ENCODE measurements at regions not wholly inside any gene's neighbourhood (a gene's known extent, or its start where the extent isn't known, plus 50 kb on each side); places are given as distances from the start of the nearest gene placed in this dataset.

DNA sequence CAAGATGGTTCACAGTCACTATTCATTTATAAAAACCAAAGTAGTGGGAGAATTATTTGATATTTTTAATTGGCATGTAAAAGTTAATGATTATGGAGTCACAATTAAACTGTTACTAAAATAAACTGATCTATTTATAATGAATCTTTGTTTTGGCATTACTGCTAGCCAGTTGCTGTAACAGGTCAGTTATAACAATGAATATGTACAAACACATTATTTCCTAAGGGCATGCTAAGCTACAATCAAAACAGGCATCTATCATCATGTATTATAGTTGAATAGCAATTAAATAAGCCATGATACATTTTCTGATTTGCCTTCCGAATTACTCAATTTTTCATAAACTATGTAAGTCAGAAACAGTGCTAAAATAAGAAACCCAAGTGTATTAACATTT, 518.3 kb downstream of the SLC16A7 start:
- CTCF ChIA-PET, result no interaction called here
- POLR2A ChIA-PET, result no interaction called here

DNA sequence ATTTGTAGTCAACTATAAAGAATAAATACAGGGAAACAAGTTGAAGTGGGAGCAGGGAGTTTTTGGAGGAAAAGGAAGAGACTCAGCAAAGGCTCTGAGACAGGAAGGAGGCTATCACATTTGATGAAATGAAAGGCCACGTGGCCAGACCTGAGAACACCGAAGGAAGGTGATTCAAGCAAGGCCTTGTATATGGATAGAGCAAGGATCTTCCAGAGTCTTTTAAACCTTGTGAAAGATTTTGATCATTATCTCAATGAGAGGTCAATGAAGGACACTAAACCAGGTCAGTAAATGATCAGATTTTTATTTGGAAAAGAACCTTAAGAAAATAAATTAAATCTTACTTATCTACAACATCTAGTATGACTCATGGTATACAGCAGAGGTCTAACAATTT, 523.5 kb downstream of the SLC16A7 start:
- ChIA-PET CTCF (interaction anchor here (0.6 kb wide), 1 partner anchor 205 kb away, joined by 3 read pairs; no protein-coding TSS in a partner anchor), POLR2A (no interaction called here)

DNA sequence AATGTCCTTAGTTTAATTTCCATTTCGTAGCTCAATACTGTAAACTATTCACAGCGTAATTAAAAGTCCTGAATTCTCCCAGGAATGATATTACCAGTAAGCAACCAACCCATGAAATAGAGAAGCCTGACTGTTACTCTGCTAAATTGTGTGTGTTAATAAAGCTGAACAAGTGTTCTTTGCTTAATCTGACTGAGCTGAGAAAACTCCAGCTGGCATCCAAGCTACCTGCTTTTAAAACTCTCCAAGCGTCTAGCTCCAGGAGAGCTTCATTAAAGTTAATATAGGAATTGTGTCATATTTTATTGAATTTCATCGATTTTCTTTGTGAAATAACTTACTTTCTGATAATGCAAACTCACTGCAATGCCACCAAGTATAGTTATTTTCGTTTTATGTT, 524.4 kb downstream of the SLC16A7 start:
- ChIA-PET POLR2A (no interaction called here), CTCF (no interaction called here)

DNA sequence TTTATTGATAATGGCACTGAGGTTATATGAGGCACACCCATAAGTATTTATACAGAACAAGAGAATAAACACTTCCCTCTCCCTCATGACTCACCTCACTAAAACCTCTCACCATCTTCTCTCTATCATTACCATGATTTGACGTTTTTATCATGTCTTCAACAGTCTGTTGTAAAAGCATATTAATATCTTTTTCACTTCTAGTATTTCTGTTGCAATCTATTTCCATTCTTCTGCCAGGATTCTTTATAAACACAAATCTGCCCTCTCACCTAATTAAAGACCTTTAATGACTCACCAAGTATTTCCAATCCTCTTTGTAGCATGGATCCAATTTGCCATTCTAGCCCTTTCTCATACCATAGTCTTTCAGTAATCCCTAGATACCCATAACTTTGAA, 527.7 kb downstream of the SLC16A7 start:
- POLR2A ChIA-PET, result no interaction called here
- CTCF ChIA-PET, result no interaction called here

DNA sequence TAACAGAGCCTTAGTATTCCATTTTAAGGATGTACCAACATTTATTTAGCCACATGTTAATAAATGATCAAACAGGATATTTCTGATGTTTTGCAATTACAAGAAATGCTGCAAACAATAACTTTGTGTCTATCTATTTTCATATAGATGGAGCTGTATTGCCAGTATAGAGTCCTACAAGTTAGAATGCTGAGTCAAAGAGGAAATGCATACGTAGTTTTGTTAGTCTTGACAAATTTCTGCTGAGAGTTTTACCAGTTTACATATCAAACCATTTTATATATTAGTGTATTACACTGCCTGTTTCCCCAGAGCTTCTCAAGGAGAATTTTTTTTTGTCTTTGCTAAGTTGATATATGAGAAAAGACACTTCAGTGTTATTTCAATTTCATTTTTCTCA, 541.7 kb downstream of the SLC16A7 start:
- CTCF ChIA-PET, result no interaction called here
- POLR2A ChIA-PET, result no interaction called here

DNA sequence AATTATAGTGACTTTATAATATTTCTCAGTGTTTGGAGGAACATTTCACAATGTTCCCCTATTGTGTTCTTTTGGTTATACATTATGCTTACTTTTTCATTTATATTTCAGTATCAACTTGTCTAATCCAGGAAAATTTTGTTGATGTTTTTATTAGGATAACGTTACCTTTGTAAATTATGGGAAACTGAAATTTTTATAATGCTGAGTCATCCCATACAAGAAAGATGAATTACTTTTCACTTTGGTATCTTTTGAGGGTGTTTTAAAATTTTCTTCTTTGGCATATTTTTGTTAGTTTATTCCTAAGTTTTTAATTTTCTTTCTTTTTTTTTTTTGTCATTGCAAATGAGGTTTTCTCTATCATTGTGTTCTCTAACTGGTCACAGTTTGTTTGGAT, 542.7 kb downstream of the SLC16A7 start:
- ChIA-PET CTCF (no interaction called here), POLR2A (no interaction called here)

DNA sequence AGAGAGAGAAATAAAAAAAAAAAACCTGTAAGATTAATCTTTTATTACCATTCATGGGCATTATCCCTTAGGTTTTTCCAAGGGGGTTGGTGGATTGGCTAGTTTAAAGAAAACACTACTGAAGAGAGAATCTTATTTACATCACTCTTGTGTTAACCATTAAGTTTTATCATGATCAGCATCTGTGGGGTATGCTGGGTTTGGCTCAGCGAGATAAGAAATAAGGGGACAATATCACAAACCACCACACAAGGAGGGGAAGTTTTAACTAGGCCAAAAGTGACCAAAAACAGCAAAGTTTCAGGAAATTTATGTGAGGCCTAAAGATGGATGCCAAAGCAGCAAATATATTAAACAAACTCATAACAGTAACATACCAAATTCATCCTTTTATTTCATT, 548.6 kb downstream of the SLC16A7 start:
- POLR2A ChIA-PET, result no interaction called here

DNA sequence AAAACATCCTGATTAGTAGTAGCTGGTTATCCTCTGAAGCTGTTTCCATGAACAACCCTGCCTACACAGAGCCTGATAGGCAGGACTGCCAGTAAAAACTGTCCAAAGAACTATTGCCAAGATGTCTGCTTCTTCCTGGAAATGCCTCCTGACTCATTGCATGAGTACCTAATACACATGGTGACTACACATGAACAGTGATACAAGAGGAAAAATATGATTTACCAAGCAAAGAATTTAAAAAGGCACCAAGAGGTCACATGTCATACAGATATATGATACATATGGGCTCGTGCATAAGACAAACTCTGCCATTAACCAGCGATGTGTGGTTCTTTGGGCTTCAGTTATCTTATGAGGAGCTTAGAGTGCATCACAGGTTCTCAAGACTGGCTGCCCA, 552.3 kb downstream of the SLC16A7 start:
- CTCF ChIA-PET, result no interaction called here

More for the DNA sequence above, 548.6 kb downstream of the SLC16A7 start:
- CTCF ChIA-PET, result no interaction called here

DNA sequence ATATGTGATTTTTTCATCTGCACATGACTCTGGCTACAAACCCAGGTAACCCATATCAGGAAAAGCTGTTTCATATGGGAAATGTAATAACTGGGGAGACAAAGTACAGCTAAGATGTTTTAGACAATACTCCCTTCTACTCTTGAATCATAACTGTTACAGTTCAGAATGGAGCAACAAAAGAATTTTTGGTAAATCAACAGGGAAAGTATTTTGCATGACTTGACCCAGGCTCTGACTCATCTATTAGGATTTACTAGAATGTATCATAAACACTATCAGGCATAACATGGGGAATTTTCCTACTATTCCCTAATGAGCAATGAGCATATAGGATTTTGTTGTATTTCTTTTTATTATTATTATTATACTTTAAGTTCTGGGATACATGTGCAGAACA, 553.0 kb downstream of the SLC16A7 start:
- ChIA-PET POLR2A (no interaction called here), CTCF (no interaction called here)

More for the DNA sequence above, 552.3 kb downstream of the SLC16A7 start:
- POLR2A ChIA-PET, result no interaction called here

DNA sequence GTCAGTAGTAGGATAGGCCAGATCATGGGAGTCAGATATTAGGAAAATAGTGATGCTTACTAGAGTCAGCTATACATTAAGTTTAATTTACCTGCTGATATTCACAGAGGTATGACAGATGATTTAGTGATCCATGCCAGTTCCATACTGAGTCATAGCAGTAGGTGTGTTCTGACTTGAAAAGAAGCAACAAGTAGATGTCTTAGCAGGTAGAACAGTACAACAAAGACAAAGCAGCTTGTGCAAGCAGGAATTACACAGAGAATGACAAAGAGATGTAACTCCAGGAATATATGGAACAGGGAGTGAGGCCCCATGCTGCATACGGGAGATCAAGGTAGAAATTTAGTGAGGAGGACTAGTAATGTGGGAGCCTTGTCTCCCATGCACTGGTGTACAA, 556.9 kb downstream of the SLC16A7 start:
- CTCF ChIA-PET, result no interaction called here
- POLR2A ChIA-PET, result no interaction called here

DNA sequence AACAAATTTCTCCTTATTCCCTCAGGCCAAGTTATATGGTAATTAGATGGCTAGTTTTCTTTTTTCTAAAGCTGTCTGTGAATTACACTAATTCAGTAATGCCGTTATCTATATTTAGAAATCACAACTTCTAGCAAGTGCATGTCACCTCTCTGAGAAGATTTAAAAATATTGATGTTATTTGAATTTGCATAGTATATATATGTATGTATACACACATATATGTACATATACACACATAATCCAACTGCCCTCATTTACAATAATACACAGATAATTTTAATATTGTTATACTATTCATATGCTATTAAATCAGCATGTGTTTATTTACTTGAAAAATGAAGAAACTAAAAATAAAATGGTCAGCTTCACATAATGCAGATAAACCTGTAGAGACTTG, 563.9 kb downstream of the SLC16A7 start:
- ChIA-PET CTCF (no interaction called here), POLR2A (no interaction called here)

DNA sequence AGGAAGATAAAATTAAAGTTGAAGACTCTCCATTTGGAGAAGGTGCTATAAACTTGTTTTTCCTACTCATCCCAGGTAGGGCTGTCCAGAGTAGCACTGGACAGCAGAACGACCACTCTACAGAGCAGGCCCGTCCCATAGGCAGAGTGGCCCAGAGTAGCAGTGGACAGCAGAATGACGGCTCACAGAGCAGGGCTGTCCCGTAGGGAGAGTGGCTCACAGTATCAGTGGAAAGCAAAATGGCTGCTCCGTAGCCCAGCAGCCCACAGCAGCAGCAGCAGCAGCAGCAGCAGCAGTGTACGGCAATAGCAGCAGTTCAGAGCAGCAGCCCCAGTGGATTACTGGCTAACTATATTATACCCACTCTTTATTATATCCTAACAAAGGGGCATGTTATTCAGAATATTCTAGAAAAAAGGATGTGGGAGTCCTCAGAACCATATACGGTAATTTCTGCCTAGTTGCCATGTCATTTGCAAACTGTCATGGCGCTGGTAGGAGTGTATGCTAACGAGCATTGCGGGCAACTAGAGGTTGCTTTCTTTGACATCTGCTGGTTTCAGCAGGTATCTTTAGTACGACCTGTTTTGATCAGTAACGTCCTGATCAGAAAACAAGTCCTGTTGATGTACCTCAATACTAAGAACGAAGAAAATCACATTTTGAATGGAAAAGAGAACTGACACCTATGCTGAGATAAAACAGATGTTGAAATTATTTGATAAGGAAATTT, 567.3 kb downstream of the SLC16A7 start:
- POLR2A ChIA-PET, result no interaction called here
- CTCF ChIA-PET, result no interaction called here

DNA sequence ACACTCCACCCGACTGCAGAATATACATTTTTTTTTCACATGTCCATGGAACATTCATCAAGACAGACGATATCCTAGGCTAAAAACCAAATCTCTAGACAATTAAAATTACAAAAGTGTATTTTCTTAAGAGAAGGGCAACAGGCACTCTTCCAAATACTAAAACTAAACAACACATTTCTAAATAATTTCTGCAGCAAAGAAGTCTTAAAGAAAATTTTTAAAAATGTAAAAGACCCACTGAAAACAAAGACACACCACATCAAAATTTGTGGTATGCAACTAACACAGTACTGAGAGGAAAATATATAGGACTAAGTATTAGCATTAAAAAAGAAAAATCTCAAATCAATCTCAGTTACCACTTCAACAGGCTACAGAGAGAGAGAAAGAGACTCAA, 570.0 kb downstream of the SLC16A7 start:
- ChIA-PET POLR2A (no interaction called here), CTCF (no interaction called here)

DNA sequence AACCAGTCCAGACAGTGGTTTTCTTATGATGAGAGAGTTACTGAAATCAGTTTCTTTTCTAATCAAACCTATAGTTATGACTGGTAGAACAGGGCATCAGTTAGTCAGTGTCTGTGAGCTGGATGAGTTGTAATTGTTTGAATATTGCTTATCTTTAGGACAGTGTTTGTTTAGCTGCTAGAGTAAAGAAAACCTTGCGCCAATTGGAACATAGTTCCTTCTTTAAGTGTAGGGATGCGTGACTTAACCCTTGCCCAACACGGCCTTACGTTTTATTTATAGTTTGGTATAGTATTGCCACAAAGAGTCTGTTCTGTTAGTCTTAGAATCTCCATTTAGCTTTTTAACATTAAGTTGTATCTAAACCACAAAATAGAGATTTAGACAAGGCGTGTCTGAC, 572.6 kb downstream of the SLC16A7 start:
- CTCF ChIA-PET, result no interaction called here
- POLR2A ChIA-PET, result no interaction called here

DNA sequence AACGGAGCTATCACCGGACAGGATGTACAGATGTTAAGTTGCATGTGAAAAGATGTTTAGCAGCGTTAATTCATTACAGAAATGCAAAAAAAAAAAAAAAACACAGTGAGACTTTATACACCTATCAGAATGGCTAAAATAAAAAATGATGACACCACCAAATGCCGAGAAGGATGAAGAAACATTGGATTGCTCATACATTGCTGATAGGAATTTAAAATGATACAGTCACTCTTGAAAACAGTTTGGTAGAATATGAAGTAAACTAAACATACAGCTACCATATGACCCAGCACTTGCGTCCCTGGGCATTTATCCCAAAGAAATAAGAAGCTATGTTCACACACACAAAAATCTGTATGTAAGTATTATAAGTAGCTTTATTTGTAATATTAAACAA, 574.1 kb downstream of the SLC16A7 start:
- POLR2A ChIA-PET, result no interaction called here
- CTCF ChIA-PET, result no interaction called here

DNA sequence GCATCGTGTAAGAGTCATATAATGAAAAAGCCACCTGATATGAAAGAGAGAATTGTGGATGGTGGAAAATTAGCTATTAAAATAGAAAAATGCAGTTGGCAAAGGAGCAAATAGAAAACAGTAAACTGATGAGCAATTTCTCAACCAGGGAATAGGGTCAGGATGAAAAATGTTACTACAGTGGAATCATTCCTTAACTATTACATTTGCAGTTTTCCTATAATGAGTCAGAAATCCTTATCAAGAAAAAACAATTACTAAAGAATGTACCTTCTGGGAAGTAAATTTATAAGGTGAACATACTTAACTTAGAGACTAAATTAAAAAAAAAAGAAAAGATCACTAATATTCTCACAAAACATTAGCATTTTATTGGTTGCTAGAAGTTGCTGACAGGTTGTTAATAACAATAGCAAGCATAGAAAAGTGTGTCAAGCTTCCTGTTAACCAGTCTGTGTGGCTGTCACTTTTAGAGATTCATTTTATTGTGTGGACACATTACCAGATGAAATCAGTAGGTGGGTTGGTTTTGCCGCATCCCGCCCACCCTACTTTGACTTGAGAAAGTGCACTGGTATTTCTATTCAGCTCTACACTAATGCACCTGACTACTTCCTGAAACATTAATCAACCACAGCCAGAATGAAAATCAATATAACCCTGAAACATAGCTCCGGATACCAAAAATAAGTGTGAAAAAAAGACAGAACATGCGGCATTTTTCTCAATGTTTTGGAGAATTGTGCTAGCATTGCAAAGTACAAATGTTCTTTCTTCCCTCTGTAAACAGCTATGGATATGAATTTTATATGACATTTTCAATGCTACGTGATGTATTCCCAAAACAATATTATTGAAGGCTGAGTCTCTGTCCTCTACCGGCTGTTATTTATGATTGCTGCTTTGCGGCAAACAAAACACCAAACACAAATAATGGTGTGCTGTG, 576.7 kb downstream of the SLC16A7 start:
- POLR2A ChIA-PET, result no interaction called here
- CTCF ChIA-PET, result no interaction called here

DNA sequence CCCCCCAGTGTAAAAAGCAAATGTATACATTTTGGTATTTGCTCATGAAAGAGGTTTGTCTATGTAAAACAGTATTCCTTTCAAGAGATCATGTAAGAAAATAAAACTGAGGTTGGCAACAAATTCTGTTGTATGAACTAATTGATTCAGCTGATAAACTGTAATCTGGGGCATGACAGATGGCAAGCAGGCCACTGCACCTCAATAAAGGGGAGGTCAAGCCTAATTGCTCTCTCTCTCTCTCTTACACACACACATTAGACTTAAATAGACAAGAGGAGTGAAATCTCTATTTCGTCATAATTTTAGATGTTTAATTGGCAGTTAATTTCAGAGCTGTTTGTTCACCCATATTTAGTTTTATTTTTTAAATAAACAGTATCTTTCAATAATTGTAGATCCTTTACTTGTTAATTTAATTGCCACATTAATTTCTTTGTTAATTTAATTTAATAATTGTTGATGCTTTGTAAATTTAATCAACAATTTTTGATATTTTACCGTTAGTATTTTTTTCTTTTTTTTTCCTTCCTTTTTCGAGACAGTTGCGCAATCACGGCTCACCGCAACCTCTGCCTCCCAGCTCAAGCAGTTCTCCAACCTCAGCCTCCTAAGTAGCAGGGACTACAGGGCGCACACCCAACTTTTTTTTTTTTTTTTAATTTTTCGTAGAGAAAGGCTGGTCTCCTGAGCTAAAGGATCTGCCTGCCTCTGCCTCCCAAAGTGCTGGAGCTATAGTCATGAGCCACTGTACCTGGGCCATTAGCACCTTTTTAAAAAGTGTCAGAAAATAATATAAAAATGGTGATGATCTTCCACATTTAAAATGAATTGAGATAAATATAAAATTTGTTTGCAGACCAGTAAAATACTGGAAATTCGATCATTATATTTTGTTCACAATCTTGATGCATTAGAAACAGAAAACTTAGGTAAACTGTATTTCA, 577.7 kb downstream of the SLC16A7 start:
- ChIA-PET CTCF (no interaction called here), POLR2A (no interaction called here)

DNA sequence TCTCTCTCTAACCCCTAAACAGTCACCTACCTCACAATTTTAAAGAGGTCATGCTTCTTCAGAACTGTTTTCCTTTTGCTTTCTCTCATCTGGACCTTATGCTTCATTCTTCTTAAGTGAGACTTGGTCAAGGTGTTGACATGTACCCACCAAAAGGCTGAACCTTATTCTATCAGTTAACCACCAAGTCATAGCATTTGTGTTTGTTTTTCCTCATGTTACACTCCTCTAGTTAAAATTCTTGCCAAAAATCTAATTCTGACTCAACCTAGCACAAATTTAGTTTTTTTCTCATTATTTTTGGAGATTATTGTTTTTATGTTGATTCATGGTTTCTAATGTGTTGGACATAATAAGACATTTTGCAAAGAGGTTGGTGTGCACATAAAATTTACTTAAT, 578.6 kb downstream of the SLC16A7 start:
- POLR2A ChIA-PET, result no interaction called here

DNA sequence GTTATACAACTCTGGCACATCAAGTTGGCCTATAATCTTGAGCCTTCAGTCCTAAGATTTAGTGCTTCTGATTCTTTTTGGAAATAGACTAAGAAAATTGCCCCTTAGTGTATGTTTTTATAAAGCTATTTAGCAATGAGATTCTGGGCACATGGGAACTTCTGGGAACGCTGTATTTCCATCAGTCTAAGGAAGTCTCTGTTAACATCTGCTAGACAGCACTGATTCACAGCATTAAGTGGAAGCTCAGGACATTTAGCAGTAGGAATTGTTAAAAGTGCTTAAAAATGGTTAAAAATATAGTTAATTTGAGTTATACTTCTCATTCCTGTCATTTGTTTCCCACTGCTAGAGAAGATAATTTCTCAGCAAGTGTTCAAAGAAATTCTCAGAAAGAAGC, 579.1 kb downstream of the SLC16A7 start:
- POLR2A ChIA-PET, result no interaction called here
- CTCF ChIA-PET, result no interaction called here

More for the DNA sequence above, 578.6 kb downstream of the SLC16A7 start:
- CTCF ChIA-PET, result no interaction called here

DNA sequence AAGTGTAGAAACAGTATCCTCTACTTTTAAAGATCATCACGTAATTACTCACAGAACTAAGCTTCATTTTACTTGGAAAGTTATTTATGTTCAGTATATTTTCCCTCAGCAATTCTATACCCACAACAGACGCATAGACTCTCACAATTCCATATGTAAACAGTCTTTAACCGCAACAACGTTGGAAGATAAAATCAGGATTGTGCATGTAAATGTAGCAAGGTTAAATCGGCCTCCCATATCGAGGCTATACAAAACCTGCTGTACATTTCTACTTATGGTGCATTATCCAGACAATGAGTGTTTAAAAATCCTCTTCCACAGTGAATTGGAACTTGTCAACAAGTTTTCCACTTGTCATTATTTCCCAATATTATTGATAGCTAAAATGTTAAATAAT, 581.1 kb downstream of the SLC16A7 start:
- POLR2A ChIA-PET, result no interaction called here
- CTCF ChIA-PET, result no interaction called here

DNA sequence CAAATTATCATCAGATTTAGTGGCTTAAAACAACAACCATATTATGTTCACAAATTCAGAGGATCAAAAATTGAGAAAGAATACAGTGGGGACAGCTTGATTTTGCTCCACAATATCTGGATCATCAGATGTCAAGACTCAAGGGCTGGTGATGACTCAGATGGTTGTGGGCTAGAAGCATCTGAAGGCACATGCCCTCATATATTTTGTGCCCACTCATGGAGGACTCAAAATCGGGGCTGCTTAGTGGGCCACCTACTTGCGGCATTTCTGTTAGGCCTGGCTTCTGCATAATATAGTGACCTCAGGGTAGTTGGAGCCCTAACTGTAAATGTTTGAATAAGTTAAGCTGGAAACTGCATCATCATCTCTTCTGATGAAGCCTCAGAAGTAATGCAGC, 584.5 kb downstream of the SLC16A7 start:
- ChIA-PET CTCF (no interaction called here), POLR2A (no interaction called here)

All from activated CD8-positive, alpha-beta memory T cell treated with anti-CD3 and anti-CD28 coated beads for 36 hours (primary cell).